Liver (tissue), 3 donors: ENCODE measurements at regions not wholly inside any gene's neighbourhood (a gene's known extent, or its start where the extent isn't known, plus 50 kb on each side); places are given as distances from the start of the nearest gene placed in this dataset.

ENCODE experiments used
- EGR1 ChIP-seq, 2 donors: IDR thresholded peaks; 2 replicates each; pipeline ENCODE4 v1.6.1; 2016 to 2018; ENCODE audit warnings: antibody characterized with exemption in 2 of 2, low read depth in 2 of 2
- HNF4A ChIP-seq, 2 donors: conservative IDR thresholded peaks; 2 replicates each; pipeline ENCODE4 v1.6.1; 2016; ENCODE audit warnings: antibody characterized with exemption in 2 of 2, mild to moderate bottlenecking in 2 of 2
- MAX ChIP-seq: IDR thresholded peaks from 2 replicates; pipeline ENCODE4 v1.6.1; 2016; ENCODE audit warnings: antibody characterized with exemption
- RAD21 ChIP-seq, 2 donors: IDR thresholded peaks; 2 replicates each; pipeline ENCODE4 v1.6.1; 2016; ENCODE audit warnings: antibody characterized with exemption in 2 of 2, mild to moderate bottlenecking in 2 of 2
- RXRA ChIP-seq, 2 donors: IDR thresholded peaks; 2 replicates each; pipeline ENCODE4 v1.6.1; 2017 to 2018; ENCODE audit warnings: antibody characterized with exemption in 2 of 2, mild to moderate bottlenecking in 1 of 2
- TAF1 ChIP-seq: conservative IDR thresholded peaks from 2 replicates; pipeline ENCODE4 v1.6.1; 2016; ENCODE audit warnings: antibody characterized with exemption, mild to moderate bottlenecking
- YY1 ChIP-seq: IDR thresholded peaks from 2 replicates; pipeline ENCODE4 v1.6.1; 2016; ENCODE audit warnings: antibody characterized with exemption, mild to moderate bottlenecking
- ZBTB33 ChIP-seq: IDR thresholded peaks from 2 replicates; pipeline ENCODE4 v1.6.1; 2016; ENCODE audit warnings: antibody characterized with exemption
- TF ChIP-seq, protein P1 (sequence below): fragments of 150-350 bp; IDR thresholded peaks from 2 replicates; pipeline ENCODE4 v1.5.1; 2017; ENCODE audit warnings: improper control_type of control experiment, low read depth, low read length; ENCODE audit not compliant: missing input control
- TF ChIP-seq, protein P2 (sequence below): IDR thresholded peaks from 2 replicates; pipeline ENCODE4 v1.6.1; 2016; ENCODE audit warnings: antibody characterized with exemption, mild to moderate bottlenecking
- donor health status: healthy.
- donor health status: healthy.

- TF ChIP-seq, protein P1, sequence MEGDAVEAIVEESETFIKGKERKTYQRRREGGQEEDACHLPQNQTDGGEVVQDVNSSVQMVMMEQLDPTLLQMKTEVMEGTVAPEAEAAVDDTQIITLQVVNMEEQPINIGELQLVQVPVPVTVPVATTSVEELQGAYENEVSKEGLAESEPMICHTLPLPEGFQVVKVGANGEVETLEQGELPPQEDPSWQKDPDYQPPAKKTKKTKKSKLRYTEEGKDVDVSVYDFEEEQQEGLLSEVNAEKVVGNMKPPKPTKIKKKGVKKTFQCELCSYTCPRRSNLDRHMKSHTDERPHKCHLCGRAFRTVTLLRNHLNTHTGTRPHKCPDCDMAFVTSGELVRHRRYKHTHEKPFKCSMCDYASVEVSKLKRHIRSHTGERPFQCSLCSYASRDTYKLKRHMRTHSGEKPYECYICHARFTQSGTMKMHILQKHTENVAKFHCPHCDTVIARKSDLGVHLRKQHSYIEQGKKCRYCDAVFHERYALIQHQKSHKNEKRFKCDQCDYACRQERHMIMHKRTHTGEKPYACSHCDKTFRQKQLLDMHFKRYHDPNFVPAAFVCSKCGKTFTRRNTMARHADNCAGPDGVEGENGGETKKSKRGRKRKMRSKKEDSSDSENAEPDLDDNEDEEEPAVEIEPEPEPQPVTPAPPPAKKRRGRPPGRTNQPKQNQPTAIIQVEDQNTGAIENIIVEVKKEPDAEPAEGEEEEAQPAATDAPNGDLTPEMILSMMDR, result no peak
- TF ChIP-seq RAD21 (IDR thresholded peaks at IDR 0.05), result no peak
- no peak for TF ChIP-seq TAF1
- no peak for TF ChIP-seq YY1
- no peak for TF ChIP-seq MAX
- TF ChIP-seq EGR1 (IDR thresholded peaks at IDR 0.05; ENCODE audit: low read depth in 2 of 2), result no peak
- TF ChIP-seq, protein P2, sequence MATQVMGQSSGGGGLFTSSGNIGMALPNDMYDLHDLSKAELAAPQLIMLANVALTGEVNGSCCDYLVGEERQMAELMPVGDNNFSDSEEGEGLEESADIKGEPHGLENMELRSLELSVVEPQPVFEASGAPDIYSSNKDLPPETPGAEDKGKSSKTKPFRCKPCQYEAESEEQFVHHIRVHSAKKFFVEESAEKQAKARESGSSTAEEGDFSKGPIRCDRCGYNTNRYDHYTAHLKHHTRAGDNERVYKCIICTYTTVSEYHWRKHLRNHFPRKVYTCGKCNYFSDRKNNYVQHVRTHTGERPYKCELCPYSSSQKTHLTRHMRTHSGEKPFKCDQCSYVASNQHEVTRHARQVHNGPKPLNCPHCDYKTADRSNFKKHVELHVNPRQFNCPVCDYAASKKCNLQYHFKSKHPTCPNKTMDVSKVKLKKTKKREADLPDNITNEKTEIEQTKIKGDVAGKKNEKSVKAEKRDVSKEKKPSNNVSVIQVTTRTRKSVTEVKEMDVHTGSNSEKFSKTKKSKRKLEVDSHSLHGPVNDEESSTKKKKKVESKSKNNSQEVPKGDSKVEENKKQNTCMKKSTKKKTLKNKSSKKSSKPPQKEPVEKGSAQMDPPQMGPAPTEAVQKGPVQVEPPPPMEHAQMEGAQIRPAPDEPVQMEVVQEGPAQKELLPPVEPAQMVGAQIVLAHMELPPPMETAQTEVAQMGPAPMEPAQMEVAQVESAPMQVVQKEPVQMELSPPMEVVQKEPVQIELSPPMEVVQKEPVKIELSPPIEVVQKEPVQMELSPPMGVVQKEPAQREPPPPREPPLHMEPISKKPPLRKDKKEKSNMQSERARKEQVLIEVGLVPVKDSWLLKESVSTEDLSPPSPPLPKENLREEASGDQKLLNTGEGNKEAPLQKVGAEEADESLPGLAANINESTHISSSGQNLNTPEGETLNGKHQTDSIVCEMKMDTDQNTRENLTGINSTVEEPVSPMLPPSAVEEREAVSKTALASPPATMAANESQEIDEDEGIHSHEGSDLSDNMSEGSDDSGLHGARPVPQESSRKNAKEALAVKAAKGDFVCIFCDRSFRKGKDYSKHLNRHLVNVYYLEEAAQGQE, result no peak
- TF ChIP-seq HNF4A (conservative IDR thresholded peaks at IDR 0.05), result no peak
- TF ChIP-seq ZBTB33, result no peak
- TF ChIP-seq RXRA (IDR thresholded peaks at IDR 0.05), result no peak
Measured at GRCh38 chr16:74020095-74020670, 276.4 kb upstream of the PSMD7 start.
